ENCODE measurements at regions not wholly inside any gene's neighbourhood (a gene's known extent, or its start where the extent isn't known, plus 50 kb on each side); places are given as distances from the start of the nearest gene placed in this dataset.

GRCh38 chr3:74357881-74358280 is 256.6 kb downstream of the CNTN3 start:
- no peak for DNase-seq (ENCODE audit: low spot score in 2 of 2)
- FAIRE-seq: no peak

- FAIRE-seq: no peak
- no peak for DNase-seq (ENCODE audit: low spot score in 2 of 2)
Measured at GRCh38 chr3:74353039-74353438, 261.4 kb downstream of the CNTN3 start.

GRCh38 chr3:74352166-74352565 is 262.3 kb downstream of the CNTN3 start:
- DNase-seq (ENCODE audit: low spot score in 2 of 2): no peak
- no peak for FAIRE-seq

- FAIRE-seq: no peak
- peak in 1 of 2 donors; percentile 11 for DNase-seq (ENCODE audit: low spot score in 2 of 2)
Measured at GRCh38 chr3:74351213-74351612, 263.2 kb downstream of the CNTN3 start.

- no peak for FAIRE-seq
Measured at GRCh38 chr3:74349015-74349414, 265.4 kb downstream of the CNTN3 start.

GRCh38 chr3:74347563-74348268 is 266.7 kb downstream of the CNTN3 start:
- FAIRE-seq (no peak), DNase-seq (ENCODE audit: low spot score in 2 of 2) (no peak)

More at GRCh38 chr3:74349015-74349414, 265.4 kb downstream of the CNTN3 start:
- DNase-seq (ENCODE audit: low spot score in 2 of 2): no peak

- no peak for DNase-seq (ENCODE audit: low spot score in 2 of 2)
- no peak for FAIRE-seq
Measured at GRCh38 chr3:74346896-74347295, 267.6 kb downstream of the CNTN3 start.

- DNase-seq (ENCODE audit: low spot score in 2 of 2) (no peak), FAIRE-seq (no peak)
Measured at GRCh38 chr3:74345701-74346100, 268.8 kb downstream of the CNTN3 start.

GRCh38 chr3:74344865-74345440 is 269.5 kb downstream of the CNTN3 start:
- DNase-seq (ENCODE audit: low spot score in 2 of 2) (no peak), FAIRE-seq (no peak)

- DNase-seq (ENCODE audit: low spot score in 2 of 2) (no peak), FAIRE-seq (no peak)
Measured at GRCh38 chr3:74343391-74343790, 271.1 kb downstream of the CNTN3 start.

- no peak for DNase-seq (ENCODE audit: low spot score in 2 of 2)
- no peak for FAIRE-seq
Measured at GRCh38 chr3:74338998-74339397, 275.5 kb downstream of the CNTN3 start.

GRCh38 chr3:74332165-74332564 is 282.3 kb downstream of the CNTN3 start:
- DNase-seq (ENCODE audit: low spot score in 2 of 2): no peak
- FAIRE-seq: no peak

GRCh38 chr3:74331711-74332110 is 282.7 kb downstream of the CNTN3 start:
- FAIRE-seq (no peak), DNase-seq (ENCODE audit: low spot score in 2 of 2) (no peak)

- FAIRE-seq (no peak), DNase-seq (ENCODE audit: low spot score in 2 of 2) (no peak)
Measured at GRCh38 chr3:74329096-74329495, 285.4 kb downstream of the CNTN3 start.

GRCh38 chr3:74328435-74328834 is 286.0 kb downstream of the CNTN3 start:
- DNase-seq (ENCODE audit: low spot score in 2 of 2) (no peak), FAIRE-seq (no peak)

GRCh38 chr3:74315291-74315690 is 299.2 kb downstream of the CNTN3 start:
- FAIRE-seq: no peak
- no peak for DNase-seq (ENCODE audit: low spot score in 2 of 2)

GRCh38 chr3:74314696-74315095 is 299.8 kb downstream of the CNTN3 start:
- no peak for DNase-seq (ENCODE audit: low spot score in 2 of 2)
- FAIRE-seq: no peak

GRCh38 chr3:74309716-74310115 is 304.7 kb downstream of the CNTN3 start:
- DNase-seq (ENCODE audit: low spot score in 2 of 2) (no peak), FAIRE-seq (no peak)

GRCh38 chr3:74304424-74304823 is 310.0 kb downstream of the CNTN3 start:
- DNase-seq (ENCODE audit: low spot score in 2 of 2) (no peak), FAIRE-seq (no peak)

GRCh38 chr3:74303711-74304110 is 310.7 kb downstream of the CNTN3 start:
- no peak for FAIRE-seq

GRCh38 chr3:74302969-74303368 is 311.5 kb downstream of the CNTN3 start:
- no peak for DNase-seq (ENCODE audit: low spot score in 2 of 2)
- FAIRE-seq: no peak

More at GRCh38 chr3:74303711-74304110, 310.7 kb downstream of the CNTN3 start:
- DNase-seq (ENCODE audit: low spot score in 2 of 2): no peak

- FAIRE-seq: no peak
- DNase-seq (ENCODE audit: low spot score in 2 of 2): no peak
Measured at GRCh38 chr3:74302281-74302680, 312.2 kb downstream of the CNTN3 start.

Measured in frontal cortex (tissue), 3 donors.